ENCODE measurements at regions not wholly inside any gene's neighbourhood (a gene's known extent, or its start where the extent isn't known, plus 50 kb on each side); places are given as distances from the start of the nearest gene placed in this dataset.

GRCh38 chr15:85318048-85318731 is 62.2 kb upstream of the AKAP13 start:
- no peaks in the 10 kb centered on the region for H3K27me3 Mint-ChIP-seq (ENCODE audit: insufficient read depth)
- H3K9me3 Mint-ChIP-seq: no peaks in the 10 kb centered on the region
- peaks cover 72% of the 10 kb centered on the region for H3K4me1 Mint-ChIP-seq (ENCODE audit: low read depth)
- peaks cover 19% of the 10 kb centered on the region for H3K36me3 Mint-ChIP-seq (ENCODE audit: low read depth)
- peak; percentile 65 for TF ChIP-seq CTCF (IDR thresholded peaks at IDR 0.05)
- H3K4me3 Mint-ChIP-seq: peak overlapping the region; percentile 61; the same call in 1 of the 2 replicates
- H3K27ac Mint-ChIP-seq: peak overlapping the region; percentile 86
- peak; percentile 91 for DNase-seq

GRCh38 chr15:85318732-85319076 is 61.7 kb upstream of the AKAP13 start:
- H3K36me3 Mint-ChIP-seq (ENCODE audit: low read depth): peaks cover 20% of the 10 kb centered on the region
- H3K27me3 Mint-ChIP-seq (ENCODE audit: insufficient read depth): no peaks in the 10 kb centered on the region
- no peak for TF ChIP-seq CTCF (IDR thresholded peaks at IDR 0.05)
- H3K27ac Mint-ChIP-seq: peak overlapping the region; percentile 86
- H3K4me3 Mint-ChIP-seq: peak overlapping the region; percentile 61
- peaks cover 67% of the 10 kb centered on the region for H3K4me1 Mint-ChIP-seq (ENCODE audit: low read depth)
- no peak for DNase-seq
- H3K9me3 Mint-ChIP-seq: no peaks in the 10 kb centered on the region

- H3K4me1 Mint-ChIP-seq (ENCODE audit: low read depth): peaks cover 31% of the 10 kb centered on the region
- no peak for DNase-seq
- H3K9me3 Mint-ChIP-seq: no peaks in the 10 kb centered on the region
- peaks cover 20% of the 10 kb centered on the region for H3K36me3 Mint-ChIP-seq (ENCODE audit: low read depth)
- peaks cover 2% of the 10 kb centered on the region; the same call in 1 of the 2 replicates for H3K27me3 Mint-ChIP-seq (ENCODE audit: insufficient read depth)
- no peak for TF ChIP-seq CTCF (IDR thresholded peaks at IDR 0.05)
- no peak overlapping the region for H3K27ac Mint-ChIP-seq
- H3K4me3 Mint-ChIP-seq: no peak overlapping the region
These were observed 56.2 kb upstream of the AKAP13 start for GRCh38 chr15:85324202-85324601.

GRCh38 chr15:85325834-85326233 is 54.6 kb upstream of the AKAP13 start:
- Mint-ChIP-seq H3K4me3 (no peak overlapping the region), H3K36me3 (ENCODE audit: low read depth) (peaks cover 13% of the 10 kb centered on the region), H3K9me3 (no peaks in the 10 kb centered on the region), H3K27ac (no peak overlapping the region), H3K27me3 (ENCODE audit: insufficient read depth) (peaks cover 2% of the 10 kb centered on the region; the same call in 1 of the 2 replicates), H3K4me1 (ENCODE audit: low read depth) (peaks cover 30% of the 10 kb centered on the region)
- no peak for TF ChIP-seq CTCF (IDR thresholded peaks at IDR 0.05)
- no peak for DNase-seq

- Mint-ChIP-seq H3K27me3 (ENCODE audit: insufficient read depth) (peaks cover 2% of the 10 kb centered on the region; the same call in 1 of the 2 replicates), H3K4me3 (no peak overlapping the region), H3K9me3 (no peaks in the 10 kb centered on the region), H3K36me3 (ENCODE audit: low read depth) (peaks cover 13% of the 10 kb centered on the region), H3K4me1 (ENCODE audit: low read depth) (peaks cover 34% of the 10 kb centered on the region), H3K27ac (no peak overlapping the region)
- no peak for DNase-seq
- TF ChIP-seq CTCF (IDR thresholded peaks at IDR 0.05): no peak
These were observed 54.1 kb upstream of the AKAP13 start for GRCh38 chr15:85326291-85326690.
